GM23248 (cell line): ENCODE measurements at regions not wholly inside any gene's neighbourhood (a gene's known extent, or its start where the extent isn't known, plus 50 kb on each side); places are given as distances from the start of the nearest gene placed in this dataset.

Experiments used
- EZH2 ChIP-seq: fragments of 200-600 bp; sonication (generic); IDR thresholded peaks from 2 replicates; pipeline ENCODE4 v1.6.1; 2018; ENCODE audit warnings: antibody characterized with exemption, mild to moderate bottlenecking; ENCODE audit not compliant: insufficient read depth, poor library complexity, severe bottlenecking
- EZH2phosphoT487 ChIP-seq: fragments of 200-600 bp; sonication (generic); IDR thresholded peaks from 2 replicates; pipeline ENCODE4 v1.6.1; 2018; ENCODE audit warnings: antibody characterized with exemption, moderate library complexity, mild to moderate bottlenecking, low read depth; ENCODE audit not compliant: insufficient read depth

- TF ChIP-seq EZH2phosphoT487 (no peak), EZH2 (no peak)
Measured at GRCh38 chr5:27578279-27578678, 539.9 kb upstream of the CDH9 start.
